Stimulated activated CD4-positive, alpha-beta T cell treated with anti-CD3 and anti-CD28 coated beads, Interleukin-15, amount 100 ng/mL, for 48 hours (primary cell): ENCODE measurements at regions not wholly inside any gene's neighbourhood (a gene's known extent, or its start where the extent isn't known, plus 50 kb on each side); places are given as distances from the start of the nearest gene placed in this dataset.

Experiments used
- DNase-seq, 2 donors: peaks; one replicate each; pipeline ENCODE4 v3.0.0-alpha.2; 2020; ENCODE audit warnings: low read depth in 2 of 2

DNA sequence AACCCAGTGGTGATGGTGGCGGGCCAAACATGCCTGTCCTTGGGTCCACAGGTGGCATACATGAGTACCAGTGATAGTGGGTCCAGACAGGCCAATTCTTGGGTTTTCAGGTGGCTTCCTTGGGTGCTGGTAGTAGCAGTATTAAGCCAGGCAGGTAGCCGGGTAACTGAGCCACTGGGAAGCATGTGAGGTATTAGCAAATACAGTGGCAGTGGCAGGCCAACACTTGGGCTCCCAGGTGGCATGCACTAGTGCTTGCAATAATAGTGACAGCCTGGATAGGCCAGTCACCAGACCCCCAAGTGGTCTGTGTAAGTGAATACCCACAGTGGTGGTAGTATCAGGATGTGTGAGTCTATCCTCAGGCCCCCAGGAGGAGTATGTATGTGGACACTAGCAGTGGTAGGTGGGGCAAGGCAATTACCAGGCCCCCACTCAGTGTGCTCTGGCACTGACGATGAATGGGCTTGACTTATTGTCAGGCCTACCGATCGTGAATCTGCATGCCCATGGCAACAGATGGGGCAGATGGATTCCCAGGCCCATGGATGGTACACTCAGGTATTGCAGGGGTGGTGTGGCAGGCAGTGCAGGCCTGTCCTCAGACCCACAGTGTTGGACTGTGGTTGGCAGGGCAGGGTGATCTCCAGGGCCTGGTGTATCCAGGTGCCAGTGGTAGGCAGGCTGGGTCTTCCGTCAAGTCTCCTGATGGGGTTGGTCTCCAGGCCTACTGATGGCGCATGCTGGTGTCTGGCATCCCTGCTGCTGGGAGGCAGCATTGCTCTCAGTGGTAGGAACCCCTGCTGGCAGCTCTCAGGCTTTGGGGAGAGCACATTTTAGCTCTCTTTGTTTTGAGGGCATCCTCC is 840.7 kb downstream of the FAM181B start:
- DNase-seq = no peak

DNA sequence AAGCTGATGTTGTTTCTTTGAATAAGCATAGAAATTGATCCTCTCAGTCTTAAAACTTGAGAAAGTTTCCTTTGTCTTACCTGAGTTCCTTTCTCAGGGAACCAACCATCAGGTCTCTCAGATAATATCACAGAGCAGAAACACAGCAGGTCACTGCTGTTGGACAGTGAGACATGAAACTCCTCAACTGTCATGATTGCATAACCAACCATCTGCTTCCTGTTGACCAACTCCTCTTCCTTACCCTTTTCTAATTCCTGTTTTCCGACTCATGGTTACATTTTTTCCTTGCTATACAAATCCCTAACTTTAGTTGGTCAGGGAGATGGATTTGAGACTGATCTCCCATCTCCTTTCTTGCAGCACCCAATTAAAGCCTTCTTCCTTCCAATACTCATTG is 845.3 kb downstream of the FAM181B start:
- DNase-seq = no peak

DNA sequence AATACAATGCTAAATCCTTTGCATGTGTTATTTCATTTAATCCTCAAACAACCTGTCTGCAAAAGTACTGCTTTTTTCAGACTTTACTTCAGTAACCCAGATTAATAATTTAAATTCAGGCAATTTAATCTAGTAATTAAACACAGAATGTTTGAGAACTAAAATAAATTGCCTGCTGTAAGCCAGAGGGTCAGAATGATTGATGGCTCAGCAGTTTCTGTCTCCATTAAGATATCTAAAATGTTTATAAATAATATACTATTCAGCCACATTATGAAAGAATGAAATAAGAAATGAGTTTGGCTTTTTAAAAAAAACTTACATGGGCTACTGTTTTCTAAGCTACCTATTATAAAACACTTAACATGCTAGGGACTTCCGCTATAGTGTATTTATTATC is 846.0 kb downstream of the FAM181B start:
- no peak for DNase-seq

DNA sequence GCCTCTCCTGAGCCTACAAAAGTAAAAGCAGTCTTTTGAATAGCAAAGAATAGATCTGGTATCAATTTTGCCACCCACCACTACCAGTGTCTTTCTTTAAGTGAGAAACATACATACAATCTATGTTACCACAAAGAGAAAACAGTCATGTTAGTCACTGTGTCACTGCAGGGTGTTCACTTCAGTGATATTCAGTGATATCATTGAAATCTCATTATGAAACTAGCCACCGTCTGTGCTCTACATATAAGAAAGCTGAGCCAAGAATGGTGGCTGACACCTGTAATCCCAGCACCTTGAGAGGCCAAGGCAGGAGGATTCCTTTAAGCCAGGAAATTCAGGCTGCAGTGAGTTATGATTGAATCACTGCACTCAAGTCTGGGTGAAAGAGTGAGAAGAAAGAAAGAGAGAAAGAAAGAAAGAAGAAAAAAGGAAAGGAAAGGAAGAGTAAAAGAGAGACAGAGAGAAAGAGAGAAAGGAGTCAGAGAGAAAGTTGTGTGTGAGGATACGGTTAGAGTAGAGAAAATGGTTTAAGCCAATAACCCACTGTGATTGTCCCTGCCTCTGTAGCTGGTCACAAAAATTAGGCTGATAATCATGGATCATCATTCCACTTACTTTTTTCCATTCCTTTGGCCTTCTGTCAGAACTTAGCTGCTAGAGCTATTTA is 847.1 kb downstream of the FAM181B start:
- DNase-seq = no peak

DNA sequence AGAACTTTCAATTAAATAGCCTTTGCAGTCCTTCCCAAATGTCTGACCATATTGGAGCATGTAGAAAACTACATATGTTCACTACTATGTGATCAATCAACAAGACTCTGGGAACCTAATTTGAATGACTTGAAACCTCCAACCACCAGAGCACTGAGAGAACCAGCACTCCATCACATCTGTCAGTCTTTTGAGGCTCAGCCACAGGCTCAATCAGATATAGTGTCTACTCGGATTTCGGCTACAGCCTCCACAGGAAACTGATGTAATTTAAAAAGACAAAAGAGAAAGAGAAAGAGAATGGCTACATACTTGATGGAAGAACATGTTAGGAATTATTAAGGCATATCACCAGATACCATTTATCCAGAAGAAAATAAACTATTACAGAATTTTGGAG is 859.0 kb downstream of the FAM181B start:
- no peak for DNase-seq

DNA sequence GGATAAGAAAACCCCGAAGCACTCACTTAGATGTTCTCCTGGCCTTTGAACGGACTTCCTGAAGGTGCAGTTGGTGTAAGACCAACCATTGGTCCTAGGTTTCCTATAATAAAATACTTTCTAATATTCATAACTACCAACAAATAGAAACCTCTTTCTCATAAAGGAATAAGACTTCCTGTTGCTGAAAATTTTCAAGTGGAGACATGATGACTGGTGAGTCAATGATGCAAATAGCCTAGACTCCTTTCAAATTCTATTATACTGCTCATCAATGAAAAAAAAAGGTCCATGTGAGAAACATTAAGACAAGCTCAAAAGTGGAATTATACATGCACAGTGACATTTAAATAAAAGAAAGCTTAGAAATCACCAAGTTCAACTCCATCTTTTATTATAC is 862.8 kb downstream of the FAM181B start:
- DNase-seq = no peak

DNA sequence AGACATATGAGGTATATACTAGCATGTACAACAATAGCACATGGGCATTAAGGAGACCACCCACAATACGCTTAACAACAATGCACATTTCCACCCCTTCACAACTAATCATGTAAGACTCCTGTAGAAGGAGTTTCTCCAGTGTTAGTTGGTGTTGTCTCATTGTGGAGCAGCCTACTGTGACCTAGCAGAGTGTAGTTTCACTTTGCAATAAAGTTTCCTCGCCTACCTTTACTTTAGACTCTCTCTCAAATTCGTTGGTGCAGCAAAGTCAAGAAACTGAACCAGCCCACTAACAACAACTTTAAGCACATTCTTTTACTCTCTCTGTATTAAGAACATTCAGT is 863.6 kb downstream of the FAM181B start:
- no peak for DNase-seq

DNA sequence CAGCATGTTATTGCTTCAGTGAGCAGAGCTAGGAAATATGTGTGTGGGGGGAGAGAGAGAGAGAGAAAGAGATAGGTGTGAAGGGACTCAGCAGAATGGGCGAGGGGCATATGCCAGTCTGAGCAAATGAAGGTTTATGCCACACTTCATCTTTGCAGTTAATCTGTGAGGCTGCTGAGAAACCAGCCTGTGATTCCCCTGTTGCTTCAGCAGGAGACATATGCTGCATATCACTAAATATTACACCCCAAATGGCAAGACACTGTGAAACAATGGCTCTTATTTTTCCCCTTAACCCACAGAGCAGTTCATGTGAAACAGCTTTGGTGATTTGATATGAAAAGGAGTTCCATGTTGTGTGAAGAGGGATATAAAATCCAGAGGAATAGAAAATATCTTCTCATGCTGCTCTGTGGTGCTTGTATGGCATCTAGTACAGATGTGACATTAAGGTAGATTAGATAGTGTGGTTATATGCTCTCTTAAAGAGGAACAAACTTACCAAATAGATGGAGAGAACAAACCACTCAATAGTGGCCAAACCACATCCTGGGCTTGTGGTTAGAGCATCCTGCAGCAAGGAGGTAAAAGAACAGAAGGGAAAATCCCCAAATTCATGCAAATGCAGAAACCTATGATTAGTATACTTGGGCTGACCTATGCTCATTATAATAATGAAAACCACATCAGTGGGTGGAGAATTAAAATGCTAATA is 864.2 kb downstream of the FAM181B start:
- peak; percentile 72 to 76 for DNase-seq

DNA sequence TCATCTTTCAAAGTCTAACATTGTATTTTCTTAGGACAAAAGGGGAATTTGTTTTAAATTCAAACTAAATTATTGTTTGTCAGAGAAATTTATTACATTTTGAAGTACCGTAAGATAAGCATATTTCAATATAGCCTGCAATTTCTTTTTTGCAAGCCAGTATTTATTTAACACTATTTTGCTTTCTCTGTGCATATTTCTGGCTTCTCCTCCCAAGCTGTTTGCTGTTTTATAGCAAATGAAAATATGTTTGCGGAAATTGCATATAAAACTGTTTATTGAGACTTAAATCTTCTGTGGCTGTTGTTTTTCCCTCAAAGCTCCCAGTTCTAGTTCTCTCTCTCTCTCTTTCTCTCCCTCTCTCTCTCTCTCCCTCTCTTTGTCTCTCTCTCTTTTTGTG is 866.8 kb downstream of the FAM181B start:
- DNase-seq = no peak

DNA sequence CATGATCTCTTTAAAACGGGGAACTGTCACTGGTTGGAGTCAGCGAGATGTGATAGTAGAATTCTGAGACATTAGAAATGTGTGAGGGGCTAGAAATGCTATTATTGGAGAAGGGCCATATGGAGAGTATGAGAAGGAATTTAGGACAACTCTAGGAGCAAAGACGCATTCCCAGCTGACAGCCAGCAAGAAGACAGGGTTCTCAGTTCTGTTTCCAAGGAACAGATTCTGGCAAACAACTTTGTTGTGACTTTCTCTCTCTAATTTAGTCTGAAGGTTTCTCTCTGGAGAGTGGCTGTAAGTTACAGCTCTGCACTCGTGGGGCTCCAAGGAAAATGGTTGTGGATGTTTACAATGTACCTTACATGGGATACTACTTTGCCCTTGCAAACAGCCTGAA is 876.3 kb downstream of the FAM181B start:
- no peak for DNase-seq

DNA sequence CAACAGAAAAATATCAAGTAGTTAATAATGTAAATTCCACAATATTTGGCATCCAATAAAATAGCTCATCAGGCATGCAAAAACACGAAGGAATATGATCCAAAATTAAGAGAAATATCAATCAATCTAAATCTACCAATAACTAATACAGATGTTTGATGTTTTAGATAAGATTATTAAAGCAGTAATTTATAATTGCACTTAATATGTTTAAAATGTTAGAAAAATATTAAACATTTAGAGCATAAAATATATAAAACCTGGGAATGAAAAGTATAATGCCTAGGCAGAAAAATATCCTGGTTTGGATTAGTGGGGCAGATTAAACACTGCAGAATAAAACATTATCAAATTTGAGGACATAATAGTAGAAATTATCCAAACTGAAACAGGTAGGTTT is 879.9 kb downstream of the FAM181B start:
- no peak for DNase-seq

DNA sequence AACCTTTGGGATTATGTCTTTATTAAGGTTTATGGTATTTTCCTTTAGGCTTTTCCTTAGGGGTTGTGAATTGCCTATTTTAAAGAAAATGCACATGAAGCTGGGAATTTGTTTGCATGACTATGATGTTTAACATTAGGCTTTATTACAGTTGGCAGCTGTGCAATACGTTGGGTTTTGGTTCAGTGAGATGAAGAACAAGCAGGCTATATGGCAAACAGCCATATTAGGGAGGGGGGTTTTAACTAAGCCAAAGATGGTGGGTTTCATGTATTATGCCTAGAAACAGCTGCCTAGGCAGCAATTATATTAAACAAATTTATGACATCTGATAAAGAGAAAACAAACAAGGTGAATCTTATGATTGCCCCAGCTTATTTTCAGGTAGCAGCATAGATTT is 880.8 kb downstream of the FAM181B start:
- no peak for DNase-seq

DNA sequence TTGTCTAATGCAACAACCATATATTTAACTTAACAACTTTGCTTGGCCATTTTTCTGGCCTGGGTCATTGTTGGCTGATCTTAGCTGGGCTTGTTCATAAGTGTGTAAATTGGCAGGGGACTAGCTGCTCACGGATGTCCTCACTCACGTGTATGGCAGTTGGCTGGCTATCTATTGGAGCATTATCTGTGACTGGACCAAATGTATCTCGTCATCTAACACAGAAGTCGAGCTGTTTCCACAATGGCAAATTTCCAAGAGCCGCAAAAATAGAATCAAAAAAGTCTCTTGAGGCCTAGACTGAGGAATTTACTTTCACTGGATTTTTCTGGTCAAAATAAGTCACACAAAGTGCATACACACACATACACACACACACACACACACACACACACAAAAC is 893.3 kb downstream of the FAM181B start:
- DNase-seq = no peak

DNA sequence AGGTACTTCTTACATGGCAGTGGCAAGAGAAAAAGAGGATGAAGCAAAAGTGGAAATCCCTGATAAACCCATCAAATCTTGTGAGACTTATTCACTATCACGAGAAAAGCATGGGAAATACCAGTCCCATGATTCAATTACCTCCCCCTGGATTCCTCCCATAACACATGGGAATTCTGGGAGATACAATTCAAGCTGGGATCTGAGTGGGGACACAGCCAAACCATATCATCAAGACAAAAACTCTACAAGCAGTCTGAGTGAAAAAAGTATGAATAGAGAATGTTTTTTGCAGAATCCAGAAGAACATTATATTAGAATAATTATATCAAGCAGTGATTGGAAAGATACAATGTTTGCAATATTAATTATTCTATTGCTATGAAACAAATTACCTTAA is 893.7 kb downstream of the FAM181B start:
- DNase-seq = no peak

DNA sequence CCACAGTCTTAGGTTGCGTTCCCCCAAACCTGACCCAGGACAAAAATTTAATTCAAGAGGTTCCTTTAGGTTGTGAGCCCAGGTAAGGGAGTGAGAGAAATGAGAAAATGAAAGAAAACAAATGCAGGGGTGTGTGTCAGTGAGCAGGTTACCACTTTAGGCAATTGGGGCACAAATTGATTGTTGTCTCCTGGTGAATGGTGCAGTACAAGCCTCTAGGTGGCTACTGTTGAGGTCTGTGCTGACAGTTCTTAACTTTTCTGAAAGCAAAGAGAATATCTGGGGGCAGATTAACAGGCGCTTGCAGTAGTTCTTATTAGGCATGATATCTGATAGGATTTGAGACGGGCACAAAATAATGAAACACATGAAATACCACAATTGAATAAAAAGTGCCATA is 894.6 kb downstream of the FAM181B start:
- DNase-seq = no peak

DNA sequence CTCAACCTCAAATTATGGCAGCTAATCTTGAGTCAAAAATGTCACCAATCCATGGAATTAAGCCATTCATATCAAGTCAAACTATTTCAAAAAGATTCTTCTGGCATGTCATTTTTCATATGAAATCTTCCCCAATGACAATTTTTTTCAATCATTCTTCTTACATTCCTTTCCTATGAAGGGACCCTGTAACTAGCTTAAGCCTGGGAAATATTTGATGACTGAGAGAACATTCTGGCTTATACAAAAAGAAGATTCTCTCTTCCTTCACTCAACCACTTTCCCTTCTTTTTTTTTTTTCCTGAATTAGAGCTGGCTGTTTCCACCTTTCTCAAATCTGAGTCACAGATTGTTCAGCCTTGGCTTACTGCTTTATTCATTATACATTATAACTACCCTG is 903.7 kb downstream of the FAM181B start:
- DNase-seq = no peak

DNA sequence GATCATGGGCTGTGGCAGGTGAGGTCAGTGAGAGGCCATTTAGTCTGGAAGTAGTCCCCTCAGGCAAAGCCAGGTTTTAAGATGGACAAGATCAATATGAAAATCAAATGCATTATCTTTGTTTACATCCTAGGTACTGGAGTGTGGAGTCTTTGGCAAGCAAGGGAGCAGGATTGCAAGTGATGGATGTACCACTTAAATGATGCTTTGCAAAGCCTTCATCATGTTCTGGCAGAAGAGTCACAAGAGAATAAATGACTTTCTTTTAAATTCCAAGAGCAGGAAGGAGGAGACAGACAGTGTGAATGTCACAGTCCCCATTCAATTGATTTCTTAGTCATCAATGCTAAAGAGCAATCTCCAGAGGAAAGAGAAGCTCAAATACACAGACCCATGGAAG is 908.3 kb downstream of the FAM181B start:
- no peak for DNase-seq

DNA sequence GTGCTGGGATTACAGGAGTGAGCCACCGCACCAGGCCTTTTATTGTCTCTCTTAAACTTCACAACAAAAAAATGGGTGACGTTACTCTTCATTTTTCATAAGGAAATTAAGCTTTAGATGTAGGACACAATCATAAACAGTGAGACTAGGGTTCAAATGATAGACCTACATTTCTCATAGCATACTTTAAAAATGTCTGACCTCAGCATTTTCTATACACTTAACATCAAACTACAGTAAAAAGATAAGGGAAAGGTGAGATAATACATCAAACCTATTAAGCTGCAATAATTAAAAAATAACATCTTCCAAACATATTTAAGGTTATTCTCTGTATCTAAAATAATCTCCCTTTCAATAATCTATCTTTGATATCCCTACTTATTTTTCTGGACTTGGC is 914.2 kb downstream of the FAM181B start:
- DNase-seq = no peak

DNA sequence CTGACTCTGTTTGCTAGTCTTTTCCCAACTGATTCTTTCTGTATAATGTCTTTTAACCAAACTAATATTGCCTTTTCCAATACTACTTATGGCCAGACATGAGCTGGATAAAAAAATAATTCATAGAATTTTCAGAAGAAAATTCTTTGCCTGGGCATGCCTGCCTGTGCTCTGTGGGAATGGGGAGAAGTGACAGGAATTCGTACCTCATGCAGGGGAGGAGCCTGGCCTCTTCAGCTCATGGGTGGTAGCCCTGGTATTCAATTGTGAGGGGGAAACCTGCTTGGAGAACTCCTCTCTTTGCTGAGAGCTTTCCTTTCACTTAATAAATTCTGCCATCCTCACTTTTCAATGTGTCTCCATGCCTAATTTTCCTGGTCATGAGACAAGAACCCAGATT is 928.8 kb downstream of the FAM181B start:
- no peak for DNase-seq

DNA sequence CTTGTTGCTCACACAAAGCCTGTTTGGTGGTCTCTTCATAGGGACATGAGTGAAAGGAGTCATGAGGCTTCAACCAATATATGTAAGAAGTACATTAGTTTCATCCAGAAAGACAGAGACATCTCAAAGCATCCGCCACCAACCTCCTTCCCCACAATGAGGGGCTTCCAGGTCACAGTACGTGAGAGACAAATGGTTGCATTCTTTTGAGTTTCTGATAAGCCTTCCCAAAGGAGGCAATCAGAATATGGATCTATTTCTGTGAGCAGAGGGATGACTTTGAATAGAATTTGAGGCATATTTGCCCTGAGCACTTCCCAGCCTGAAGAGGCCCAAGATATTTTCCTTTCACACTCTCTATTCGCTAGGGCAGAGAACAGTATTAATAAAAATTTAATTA is 931.1 kb downstream of the FAM181B start:
- no peak for DNase-seq

DNA sequence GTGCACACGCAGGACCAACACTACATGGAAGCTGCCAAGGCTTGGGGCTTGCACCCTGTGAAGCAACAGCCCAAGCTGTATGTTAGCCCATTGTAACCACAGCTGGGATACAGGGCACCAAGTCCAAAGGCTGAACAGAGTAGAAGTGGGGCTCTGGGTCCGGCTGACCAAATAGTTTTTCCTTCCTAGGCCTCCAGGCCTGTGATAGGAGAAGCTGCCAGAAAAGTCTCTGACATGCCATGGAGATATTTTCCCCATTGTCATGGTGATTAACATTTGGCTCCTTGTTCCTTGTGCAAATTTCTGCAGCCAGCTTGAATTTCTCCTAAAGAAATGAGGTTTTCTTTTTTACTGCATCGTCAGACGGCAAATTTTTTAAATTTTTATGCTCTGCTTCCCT is 941.2 kb downstream of the FAM181B start:
- no peak for DNase-seq

DNA sequence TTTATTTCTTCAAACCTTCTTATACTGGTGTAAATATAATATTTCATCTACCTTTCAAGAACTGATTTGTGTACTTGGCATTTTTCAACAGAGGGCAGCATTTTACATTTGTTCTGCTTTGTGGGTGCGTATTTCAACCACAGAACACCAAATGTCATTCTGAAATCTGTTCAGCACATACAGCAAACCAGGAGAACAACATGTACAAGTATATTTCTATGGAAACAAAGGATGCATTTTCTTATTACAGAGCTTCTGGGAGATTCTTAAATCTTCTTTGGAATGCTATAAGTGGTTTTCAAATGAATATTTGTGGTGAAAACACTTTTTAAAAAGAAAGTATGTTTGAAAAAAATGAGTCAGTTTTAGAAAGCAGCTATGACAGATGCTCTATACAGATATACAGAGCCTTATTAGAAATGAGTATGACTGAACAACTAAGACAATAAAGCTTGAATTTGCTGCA is 946.0 kb downstream of the FAM181B start:
- DNase-seq = no peak

DNA sequence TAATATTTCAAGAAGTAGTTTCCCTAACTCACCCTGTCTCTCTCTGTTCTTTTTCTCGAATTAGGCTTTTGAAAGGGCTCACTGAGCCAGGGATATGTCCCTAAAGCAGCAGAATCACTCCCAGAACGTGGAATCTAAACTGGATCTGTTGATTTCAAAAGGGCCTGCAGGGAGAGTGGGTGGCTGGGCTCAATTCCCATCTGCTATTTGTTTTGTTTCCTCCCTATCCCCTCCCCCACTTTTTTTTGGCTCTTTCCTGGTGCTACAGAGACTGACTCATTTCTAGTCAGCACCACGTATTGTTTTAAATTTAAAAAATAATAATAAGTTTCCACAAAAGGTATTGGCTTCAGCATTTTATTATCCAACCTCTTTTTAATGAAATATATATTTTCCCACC is 961.5 kb downstream of the FAM181B start:
- no peak for DNase-seq
